Colon (tissue), 2 donors: ENCODE measurements at regions not wholly inside any gene's neighbourhood (a gene's known extent, or its start where the extent isn't known, plus 50 kb on each side); places are given as distances from the start of the nearest gene placed in this dataset.

Experiments
- FAIRE-seq: peaks from 2 replicates; lab custom pipeline; 2012; peaks lifted over from hg19 to GRCh38; lab: Jason Lieb, UNC
- donor health status: control.
- donor health status: control.

- no peak for FAIRE-seq
These were observed 234.1 kb downstream of the BCL11B start for GRCh38 chr14:99037777-99038430.

GRCh38 chr14:99038431-99038820 is 233.6 kb downstream of the BCL11B start:
- FAIRE-seq, result no peak

- FAIRE-seq, result no peak
These were observed 232.5 kb downstream of the BCL11B start for GRCh38 chr14:99039331-99040041.

GRCh38 chr14:99040052-99040451 is 231.9 kb downstream of the BCL11B start:
- no peak for FAIRE-seq

GRCh38 chr14:99040711-99041110 is 231.3 kb downstream of the BCL11B start:
- no peak for FAIRE-seq

- FAIRE-seq, result no peak
These were observed 230.7 kb downstream of the BCL11B start for GRCh38 chr14:99041141-99041819.

- no peak for FAIRE-seq
These were observed 230.2 kb downstream of the BCL11B start for GRCh38 chr14:99041820-99042174.

- no peak for FAIRE-seq
These were observed 229.4 kb downstream of the BCL11B start for GRCh38 chr14:99042381-99043266.

- FAIRE-seq, result no peak
These were observed 228.8 kb downstream of the BCL11B start for GRCh38 chr14:99043267-99043615.

GRCh38 chr14:99043756-99044155 is 228.2 kb downstream of the BCL11B start:
- no peak for FAIRE-seq

- no peak for FAIRE-seq
These were observed 224.5 kb downstream of the BCL11B start for GRCh38 chr14:99047441-99048031.

- no peak for FAIRE-seq
These were observed 221.7 kb downstream of the BCL11B start for GRCh38 chr14:99050309-99050708.

GRCh38 chr14:99052467-99052866 is 219.5 kb downstream of the BCL11B start:
- FAIRE-seq, result no peak

GRCh38 chr14:99055019-99055418 is 217.0 kb downstream of the BCL11B start:
- no peak for FAIRE-seq

GRCh38 chr14:99055816-99056215 is 216.2 kb downstream of the BCL11B start:
- no peak for FAIRE-seq

GRCh38 chr14:99057576-99058083 is 214.4 kb downstream of the BCL11B start:
- FAIRE-seq, result no peak

- FAIRE-seq, result no peak
These were observed 213.5 kb downstream of the BCL11B start for GRCh38 chr14:99058542-99058941.

- no peak for FAIRE-seq
These were observed 209.8 kb downstream of the BCL11B start for GRCh38 chr14:99062216-99062615.

GRCh38 chr14:99062772-99063418 is 209.1 kb downstream of the BCL11B start:
- no peak for FAIRE-seq

- FAIRE-seq, result no peak
These were observed 208.3 kb downstream of the BCL11B start for GRCh38 chr14:99063620-99064225.
